ENCODE measurements at regions not wholly inside any gene's neighbourhood (a gene's known extent, or its start where the extent isn't known, plus 50 kb on each side); places are given as distances from the start of the nearest gene placed in this dataset.

DNA sequence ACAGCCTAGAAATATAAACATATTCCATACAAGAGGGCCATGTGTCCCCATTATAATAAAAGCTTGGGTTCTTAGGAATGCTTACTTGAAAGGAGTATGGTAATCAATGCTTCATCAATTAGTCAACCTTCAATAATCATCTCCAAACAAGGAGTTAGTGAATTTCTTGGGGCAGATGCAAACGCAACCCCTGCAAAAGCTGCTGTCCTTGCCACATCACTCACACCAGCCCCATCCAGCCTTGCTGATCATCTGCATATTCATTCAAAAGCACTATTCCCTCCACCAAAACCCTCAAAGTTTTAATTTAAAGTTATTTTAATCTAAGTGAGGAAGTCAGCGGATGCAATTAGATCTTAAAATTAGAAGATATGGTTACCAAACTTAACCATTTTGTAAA lies 54.0 kb upstream of the VGLL4 start:
- H3K9me3 ChIP-seq (ENCODE audit: low read depth, low read length): no peaks in the 10 kb centered on the region
- H3K4me1 ChIP-seq (ENCODE audit: insufficient read depth, low read length): no peaks in the 10 kb centered on the region
- H3K27me3 ChIP-seq (ENCODE audit: insufficient read depth, low read length): no peaks in the 10 kb centered on the region
- H3K4me3 ChIP-seq (ENCODE audit: low read length): no peak overlapping the region

DNA sequence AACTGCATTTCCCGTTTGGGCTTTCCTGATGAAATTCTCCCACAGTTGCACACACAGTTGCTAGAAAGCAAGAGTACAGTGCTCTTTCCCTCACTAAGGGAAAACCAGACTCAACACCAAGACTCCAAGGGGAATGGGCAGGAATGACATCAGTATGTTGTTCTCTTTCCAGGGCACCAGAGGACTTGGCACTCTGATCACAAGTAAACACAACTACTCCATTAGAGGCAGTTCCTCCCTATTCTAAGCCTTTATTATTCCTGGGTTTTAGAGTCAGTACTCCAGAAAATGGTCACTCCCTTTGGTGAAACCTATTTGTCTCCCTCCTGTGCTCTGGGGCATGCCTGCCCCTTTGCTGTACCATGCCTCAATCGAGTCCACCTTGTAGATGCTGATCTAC lies 52.3 kb upstream of the VGLL4 start:
- Histone ChIP-seq H3K27me3 (ENCODE audit: insufficient read depth, low read length) (no peaks in the 10 kb centered on the region), H3K4me3 (ENCODE audit: low read length) (no peak overlapping the region), H3K9me3 (ENCODE audit: low read depth, low read length) (no peaks in the 10 kb centered on the region), H3K4me1 (ENCODE audit: insufficient read depth, low read length) (no peaks in the 10 kb centered on the region)
